GM23248 (cell line): ENCODE measurements at regions not wholly inside any gene's neighbourhood (a gene's known extent, or its start where the extent isn't known, plus 50 kb on each side); places are given as distances from the start of the nearest gene placed in this dataset.

Source experiments
- EZH2 ChIP-seq: fragments of 200-600 bp; sonication (generic); IDR thresholded peaks from 2 replicates; pipeline ENCODE4 v1.6.1; 2018; ENCODE audit warnings: antibody characterized with exemption, mild to moderate bottlenecking; ENCODE audit not compliant: insufficient read depth, poor library complexity, severe bottlenecking
- EZH2phosphoT487 ChIP-seq: fragments of 200-600 bp; sonication (generic); IDR thresholded peaks from 2 replicates; pipeline ENCODE4 v1.6.1; 2018; ENCODE audit warnings: antibody characterized with exemption, moderate library complexity, mild to moderate bottlenecking, low read depth; ENCODE audit not compliant: insufficient read depth

GRCh38 chr3:22684739-22685138, 518.4 kb upstream of the UBE2E2 start:
- no peak for TF ChIP-seq EZH2phosphoT487
- no peak for TF ChIP-seq EZH2
